ENCODE measurements at regions not wholly inside any gene's neighbourhood (a gene's known extent, or its start where the extent isn't known, plus 50 kb on each side); places are given as distances from the start of the nearest gene placed in this dataset.
A peak's percentile ranks its signal among the peaks of the same experiment; 100 is the strongest.

GRCh38 chr10:88115407-88115806 is 252.0 kb downstream of the PTEN start:
- FAIRE-seq = no peak
- no peak for DNase-seq (ENCODE audit: insufficient read length, low spot score)
- TF ChIP-seq POLR2A (IDR thresholded peaks at IDR 0.05; ENCODE audit: low read depth, low read length) = no peak

GRCh38 chr10:88115968-88116367 is 252.5 kb downstream of the PTEN start:
- DNase-seq (ENCODE audit: insufficient read length, low spot score) = peak; percentile 21
- TF ChIP-seq POLR2A (IDR thresholded peaks at IDR 0.05; ENCODE audit: low read depth, low read length) = no peak
- FAIRE-seq = peak; percentile 45

- peak; percentile 43 for FAIRE-seq
- DNase-seq (ENCODE audit: insufficient read length, low spot score) = no peak
- no peak for TF ChIP-seq POLR2A (IDR thresholded peaks at IDR 0.05; ENCODE audit: low read depth, low read length)
Observed at GRCh38 chr10:88116481-88116880, 253.1 kb downstream of the PTEN start.

- no peak for TF ChIP-seq POLR2A (IDR thresholded peaks at IDR 0.05; ENCODE audit: low read depth, low read length)
- DNase-seq (ENCODE audit: insufficient read length, low spot score) = no peak
- no peak for FAIRE-seq
Observed at GRCh38 chr10:88116971-88117626, 253.7 kb downstream of the PTEN start.

- FAIRE-seq (no peak), DNase-seq (ENCODE audit: insufficient read length, low spot score) (no peak)
- no peak for TF ChIP-seq POLR2A (IDR thresholded peaks at IDR 0.05; ENCODE audit: low read depth, low read length)
Observed at GRCh38 chr10:88117869-88118632, 254.6 kb downstream of the PTEN start.

GRCh38 chr10:88118729-88119128 is 255.3 kb downstream of the PTEN start:
- FAIRE-seq (no peak), DNase-seq (ENCODE audit: insufficient read length, low spot score) (no peak)
- no peak for TF ChIP-seq POLR2A (IDR thresholded peaks at IDR 0.05; ENCODE audit: low read depth, low read length)

GRCh38 chr10:88119160-88119559 is 255.7 kb downstream of the PTEN start:
- no peak for TF ChIP-seq POLR2A (IDR thresholded peaks at IDR 0.05; ENCODE audit: low read depth, low read length)
- DNase-seq (ENCODE audit: insufficient read length, low spot score) (no peak), FAIRE-seq (no peak)

- DNase-seq (ENCODE audit: insufficient read length, low spot score) (no peak), FAIRE-seq (no peak)
- no peak for TF ChIP-seq POLR2A (IDR thresholded peaks at IDR 0.05; ENCODE audit: low read depth, low read length)
Observed at GRCh38 chr10:88120075-88120474, 256.6 kb downstream of the PTEN start.

GRCh38 chr10:88120599-88121333 is 257.3 kb downstream of the PTEN start:
- DNase-seq (ENCODE audit: insufficient read length, low spot score) (no peak), FAIRE-seq (no peak)
- TF ChIP-seq POLR2A (IDR thresholded peaks at IDR 0.05; ENCODE audit: low read depth, low read length) = no peak

GRCh38 chr10:88121361-88121760 is 257.9 kb downstream of the PTEN start:
- no peak for TF ChIP-seq POLR2A (IDR thresholded peaks at IDR 0.05; ENCODE audit: low read depth, low read length)
- no peak for FAIRE-seq

GRCh38 chr10:88122145-88122544 is 258.7 kb downstream of the PTEN start:
- no peak for TF ChIP-seq POLR2A (IDR thresholded peaks at IDR 0.05; ENCODE audit: low read depth, low read length)
- DNase-seq (ENCODE audit: insufficient read length, low spot score) (no peak), FAIRE-seq (no peak)

More at GRCh38 chr10:88121361-88121760, 257.9 kb downstream of the PTEN start:
- DNase-seq (ENCODE audit: insufficient read length, low spot score) = no peak

- no peak for TF ChIP-seq POLR2A (IDR thresholded peaks at IDR 0.05; ENCODE audit: low read depth, low read length)
- DNase-seq (ENCODE audit: insufficient read length, low spot score) (no peak), FAIRE-seq (no peak)
Observed at GRCh38 chr10:88122576-88122975, 259.2 kb downstream of the PTEN start.

- TF ChIP-seq POLR2A (IDR thresholded peaks at IDR 0.05; ENCODE audit: low read depth, low read length) = no peak
- DNase-seq (ENCODE audit: insufficient read length, low spot score) (no peak), FAIRE-seq (no peak)
Observed at GRCh38 chr10:88125766-88126165, 262.3 kb downstream of the PTEN start.

GRCh38 chr10:88126699-88127098 is 263.3 kb downstream of the PTEN start:
- no peak for TF ChIP-seq POLR2A (IDR thresholded peaks at IDR 0.05; ENCODE audit: low read depth, low read length)
- DNase-seq (ENCODE audit: insufficient read length, low spot score) (no peak), FAIRE-seq (no peak)
